WTC11 (cell line): ENCODE measurements at regions not wholly inside any gene's neighbourhood (a gene's known extent, or its start where the extent isn't known, plus 50 kb on each side); places are given as distances from the start of the nearest gene placed in this dataset.

Experiments used
- ATAC-seq: fragments of 200-7000 bp; cut with Tn5 transposase; 2 replicates; pipeline ENCODE4 v1.10.0; 2021; ENCODE audit warnings: mild to moderate bottlenecking, moderate library complexity
- CTCF ChIA-PET: fragments of 300-600 bp; sonication (Branson Sonifier 250); formaldehyde crosslinking; loops from one replicate; lab custom pipeline; 2021; ENCODE audit warnings: antibody characterized with exemption; lab: Charles Lee
- POLR2A ChIA-PET: fragments of 350-600 bp; sonication (Branson Sonifier 250); formaldehyde crosslinking; loops from one replicate; lab custom pipeline; 2021; ENCODE audit warnings: antibody characterized with exemption; lab: Charles Lee
- DNase-seq: peaks from one replicate; pipeline ENCODE4 v3.0.0; 2021; ENCODE audit warnings: low spot score
- H3K27ac Mint-ChIP-seq: 2 replicates; pipeline ENCODE4 v1.8.0; 2021; ENCODE audit warnings: mixed read lengths
- H3K27me3 Mint-ChIP-seq: 2 replicates; pipeline ENCODE4 v1.8.0; 2021; ENCODE audit warnings: low read depth, mild to moderate bottlenecking, moderate library complexity, mixed read lengths
- H3K36me3 Mint-ChIP-seq: 2 replicates; pipeline ENCODE4 v1.8.0; 2021; ENCODE audit warnings: mixed read lengths
- H3K4me1 Mint-ChIP-seq: 2 replicates; pipeline ENCODE4 v1.8.0; 2022; ENCODE audit warnings: mixed read lengths
- H3K4me3 Mint-ChIP-seq: 2 replicates; pipeline ENCODE4 v1.8.0; 2021; ENCODE audit warnings: mild to moderate bottlenecking, moderate library complexity, mixed read lengths
- H3K9me3 Mint-ChIP-seq: 2 replicates; pipeline ENCODE4 v1.8.0; 2021; ENCODE audit warnings: mixed read lengths
- ATF6 ChIP-seq: sonication (generic); formaldehyde crosslinking; IDR thresholded peaks from 2 replicates; pipeline ENCODE4 v1.8.1; 2023; ENCODE audit warnings: mild to moderate bottlenecking, missing genetic modification reagents
- CTCF ChIP-seq: fragments of 200-600 bp; IDR thresholded peaks from 2 replicates; pipeline ENCODE4 v1.8.0; 2022; ENCODE audit warnings: antibody characterized with exemption
- E2F5 ChIP-seq: sonication (generic); formaldehyde crosslinking; IDR thresholded peaks from 2 replicates; pipeline ENCODE4 v1.8.1; 2022; ENCODE audit warnings: mild to moderate bottlenecking, moderate library complexity, missing genetic modification reagents
- ELF4 ChIP-seq: sonication (generic); formaldehyde crosslinking; IDR thresholded peaks from 2 replicates; pipeline ENCODE4 v1.8.1; 2022; ENCODE audit warnings: low read depth, mild to moderate bottlenecking, moderate library complexity, missing genetic modification reagents
- ERG ChIP-seq: fragments of 250-450 bp; sonication (Bioruptor Pico); IDR thresholded peaks from 2 replicates; pipeline ENCODE4 v1.8.0; 2021; ENCODE audit warnings: mild to moderate bottlenecking
- FOXJ3 ChIP-seq: sonication (generic); formaldehyde crosslinking; IDR thresholded peaks from 2 replicates; pipeline ENCODE4 v1.9.0; 2021; ENCODE audit warnings: missing genetic modification reagents, mild to moderate bottlenecking, borderline replicate concordance
- FOXP4 ChIP-seq: sonication (generic); formaldehyde crosslinking; IDR thresholded peaks from 2 replicates; pipeline ENCODE4 v1.8.0; 2022; ENCODE audit warnings: mild to moderate bottlenecking, missing genetic modification reagents
- HMGA2 ChIP-seq: fragments of 250-450 bp; sonication (Bioruptor Pico); IDR thresholded peaks from 2 replicates; pipeline ENCODE4 v1.4.0; 2021; ENCODE audit warnings: mild to moderate bottlenecking, moderate library complexity
- IRF1 ChIP-seq: sonication (generic); formaldehyde crosslinking; IDR thresholded peaks from 2 replicates; pipeline ENCODE4 v1.8.0; 2023; ENCODE audit warnings: missing genetic modification reagents
- NFE2L1 ChIP-seq: sonication (generic); formaldehyde crosslinking; IDR thresholded peaks from 2 replicates; pipeline ENCODE4 v1.8.1; 2023; ENCODE audit warnings: missing genetic modification reagents
- RELA ChIP-seq: sonication (generic); formaldehyde crosslinking; IDR thresholded peaks from 2 replicates; pipeline ENCODE4 v1.8.1; 2022; ENCODE audit warnings: missing genetic modification reagents, mild to moderate bottlenecking, borderline replicate concordance
- RORB ChIP-seq: fragments of 250-450 bp; sonication (Bioruptor Pico); IDR thresholded peaks from 2 replicates; pipeline ENCODE4 v1.9.0; 2021; ENCODE audit warnings: mild to moderate bottlenecking
- SMAD3 ChIP-seq: sonication (generic); formaldehyde crosslinking; IDR thresholded peaks from 2 replicates; pipeline ENCODE4 v1.8.0; 2022; ENCODE audit warnings: missing genetic modification reagents, mild to moderate bottlenecking, borderline replicate concordance
- SMAD4 ChIP-seq: sonication (generic); formaldehyde crosslinking; IDR thresholded peaks from 2 replicates; pipeline ENCODE4 v1.8.0; 2022; ENCODE audit warnings: mild to moderate bottlenecking, missing genetic modification reagents
- TEAD1 ChIP-seq: sonication (generic); formaldehyde crosslinking; IDR thresholded peaks from 2 replicates; pipeline ENCODE4 v1.8.0; 2022; ENCODE audit warnings: mild to moderate bottlenecking, missing genetic modification reagents
- ZBTB43 ChIP-seq: sonication (generic); formaldehyde crosslinking; IDR thresholded peaks from 2 replicates; pipeline ENCODE4 v1.8.1; 2023; ENCODE audit warnings: mild to moderate bottlenecking, missing genetic modification reagents
- ZNF232 ChIP-seq: sonication (generic); formaldehyde crosslinking; IDR thresholded peaks from 2 replicates; pipeline ENCODE4 v1.8.0; 2022; ENCODE audit warnings: mild to moderate bottlenecking, missing genetic modification reagents
- ZNF263 ChIP-seq: sonication (generic); formaldehyde crosslinking; IDR thresholded peaks from 2 replicates; pipeline ENCODE4 v1.8.1; 2022; ENCODE audit warnings: low read depth, mild to moderate bottlenecking, moderate library complexity, missing genetic modification reagents
- ZNF423 ChIP-seq: fragments of 250-450 bp; sonication (Bioruptor Pico); IDR thresholded peaks from 2 replicates; pipeline ENCODE4 v2.1.2; 2022; ENCODE audit warnings: mild to moderate bottlenecking, moderate library complexity
- ZNF425 ChIP-seq: fragments of 250-450 bp; sonication (Bioruptor Pico); conservative IDR thresholded peaks from 2 replicates; pipeline ENCODE4 v1.9.0; 2021; ENCODE audit warnings: mild to moderate bottlenecking
- ZNF671 ChIP-seq: fragments of 250-450 bp; sonication (Bioruptor Pico); IDR thresholded peaks from 2 replicates; pipeline ENCODE4 v1.8.0; 2021; ENCODE audit warnings: mild to moderate bottlenecking
- ZSCAN18 ChIP-seq: fragments of 250-450 bp; sonication (Bioruptor Pico); IDR thresholded peaks from 2 replicates; pipeline ENCODE4 v2.1.2; 2022; ENCODE audit warnings: mild to moderate bottlenecking, moderate library complexity

- ATAC-seq (no peak), DNase-seq (no peak)
- Mint-ChIP-seq H3K9me3 (no peaks in the 10 kb centered on the region), H3K36me3 (no peaks in the 10 kb centered on the region), H3K4me3 (no peak overlapping the region), H3K27me3 (no peaks in the 10 kb centered on the region; the same call in 1 of the 2 replicates), H3K27ac (no peak overlapping the region), H3K4me1 (no peaks in the 10 kb centered on the region)
- ChIA-PET POLR2A (no interaction called here), CTCF (interaction anchor here (2.7 kb wide), 1 partner anchor 10 kb away, joined by 8 read pairs; no protein-coding TSS in a partner anchor)
- TF ChIP-seq ELF4: no peak
- TF ChIP-seq FOXJ3 (CRISPR knock-in tag): no peak
- no peak for TF ChIP-seq TEAD1 (CRISPR knock-in tag)
- no peak for TF ChIP-seq CTCF
- TF ChIP-seq SMAD3 (CRISPR knock-in tag): no peak
- no peak for TF ChIP-seq ZBTB43
- no peak for TF ChIP-seq ATF6 (CRISPR knock-in tag)
- TF ChIP-seq FOXP4 (CRISPR knock-in tag): no peak
- no peak for TF ChIP-seq ZNF232
- no peak for TF ChIP-seq HMGA2 (CRISPR knock-in tag)
- TF ChIP-seq E2F5 (CRISPR knock-in tag): no peak
These were observed 942.9 kb downstream of the BRD1 start for GRCh38 chr22:48884786-48885185.

GRCh38 chr22:48884324-48884723 is 943.3 kb downstream of the BRD1 start:
- Mint-ChIP-seq H3K4me1 (no peaks in the 10 kb centered on the region), H3K27me3 (no peaks in the 10 kb centered on the region), H3K4me3 (no peak overlapping the region), H3K36me3 (no peaks in the 10 kb centered on the region), H3K27ac (no peak overlapping the region), H3K9me3 (no peaks in the 10 kb centered on the region)
- DNase-seq (no peak), ATAC-seq (no peak)
- POLR2A ChIA-PET: no interaction called here
- CTCF ChIA-PET: interaction anchor here (2.7 kb wide), 1 partner anchor 10 kb away, joined by 8 read pairs; no protein-coding TSS in a partner anchor
- TF ChIP-seq SMAD4 (CRISPR knock-in tag): no peak
- no peak for TF ChIP-seq ZNF671
- no peak for TF ChIP-seq RELA (CRISPR knock-in tag)
- TF ChIP-seq NFE2L1: no peak
- no peak for TF ChIP-seq RORB
- TF ChIP-seq IRF1 (CRISPR knock-in tag): no peak
- no peak for TF ChIP-seq ZNF423
- no peak for TF ChIP-seq ZNF425 (CRISPR knock-in tag)
- no peak for TF ChIP-seq ERG (CRISPR knock-in tag)
- no peak for TF ChIP-seq ZNF263 (CRISPR knock-in tag)
- TF ChIP-seq ZSCAN18 (CRISPR knock-in tag): no peak
